ENCODE measurements at regions not wholly inside any gene's neighbourhood (a gene's known extent, or its start where the extent isn't known, plus 50 kb on each side); places are given as distances from the start of the nearest gene placed in this dataset.

DNA sequence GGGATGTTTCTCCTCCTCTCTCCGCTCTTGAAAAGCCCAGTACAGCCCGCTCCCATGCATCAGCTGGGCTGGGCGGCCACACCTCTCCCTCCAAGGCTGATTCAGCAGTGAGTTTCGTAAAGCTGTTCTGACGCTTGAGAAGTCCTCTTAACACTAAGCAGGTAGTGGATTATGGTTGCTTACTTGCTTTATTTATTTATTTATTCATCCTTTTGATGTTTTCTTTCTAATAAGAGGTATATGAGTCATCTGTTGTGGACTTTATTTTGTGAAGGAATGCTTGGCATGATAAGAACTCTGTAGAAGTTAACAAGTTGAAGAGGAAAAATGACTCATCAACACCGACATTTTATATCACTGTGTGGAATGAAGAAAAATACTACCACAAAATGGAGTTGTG lies 285.0 kb downstream of the SQOR start:
- TF ChIP-seq EZH2phosphoT487 (IDR thresholded peaks at IDR 0.05; ENCODE audit: borderline replicate concordance, low read length) (no peak), EZH2 (IDR thresholded peaks at IDR 0.05; ENCODE audit: low read length, unreplicated experiment) (no peak)
- TF ChIP-seq, protein P1, sequence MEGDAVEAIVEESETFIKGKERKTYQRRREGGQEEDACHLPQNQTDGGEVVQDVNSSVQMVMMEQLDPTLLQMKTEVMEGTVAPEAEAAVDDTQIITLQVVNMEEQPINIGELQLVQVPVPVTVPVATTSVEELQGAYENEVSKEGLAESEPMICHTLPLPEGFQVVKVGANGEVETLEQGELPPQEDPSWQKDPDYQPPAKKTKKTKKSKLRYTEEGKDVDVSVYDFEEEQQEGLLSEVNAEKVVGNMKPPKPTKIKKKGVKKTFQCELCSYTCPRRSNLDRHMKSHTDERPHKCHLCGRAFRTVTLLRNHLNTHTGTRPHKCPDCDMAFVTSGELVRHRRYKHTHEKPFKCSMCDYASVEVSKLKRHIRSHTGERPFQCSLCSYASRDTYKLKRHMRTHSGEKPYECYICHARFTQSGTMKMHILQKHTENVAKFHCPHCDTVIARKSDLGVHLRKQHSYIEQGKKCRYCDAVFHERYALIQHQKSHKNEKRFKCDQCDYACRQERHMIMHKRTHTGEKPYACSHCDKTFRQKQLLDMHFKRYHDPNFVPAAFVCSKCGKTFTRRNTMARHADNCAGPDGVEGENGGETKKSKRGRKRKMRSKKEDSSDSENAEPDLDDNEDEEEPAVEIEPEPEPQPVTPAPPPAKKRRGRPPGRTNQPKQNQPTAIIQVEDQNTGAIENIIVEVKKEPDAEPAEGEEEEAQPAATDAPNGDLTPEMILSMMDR (conservative IDR thresholded peaks at IDR 0.05; ENCODE audit: low read depth, low read length): no peak
- H3K9ac ChIP-seq (ENCODE audit: low read length): no peak overlapping the region
- ChIA-PET POLR2A (ENCODE audit: unreplicated experiment) (interaction anchor here (0.5 to 0.8 kb wide), 4 partner anchors 64 to 219 kb away, joined by 3 to 5 read pairs (median 3); no protein-coding TSS in a partner anchor), CTCF (no interaction called here)
- H3K27me3 ChIP-seq (ENCODE audit: low read length): no peaks in the 10 kb centered on the region
- peak overlapping the region; percentile 70 for H2AFZ ChIP-seq (ENCODE audit: low read length)
- no peak overlapping the region for H3K4me3 ChIP-seq (ENCODE audit: low read length)
- intact Hi-C loops (cut with micrococcal nuclease): loop anchor here (1.0 to 5.0 kb wide), 3 partner anchors 23 to 123 kb away; no protein-coding TSS in a partner anchor
- H3K79me2 ChIP-seq (ENCODE audit: low read length): no peaks in the 10 kb centered on the region
- H3K9me2 ChIP-seq (replicated peaks; ENCODE audit: low read length): no peaks in the 10 kb centered on the region
- DNase-seq (peak; percentile 88), ATAC-seq (peak; percentile 100)
- H3F3A ChIP-seq (ENCODE audit: low read length, unreplicated experiment): no peaks in the 10 kb centered on the region
- no peaks in the 10 kb centered on the region for H4K20me1 ChIP-seq (ENCODE audit: low read length)
- no peaks in the 10 kb centered on the region for H3K9me3 ChIP-seq (ENCODE audit: low read length)
- H3K36me3 ChIP-seq (ENCODE audit: low read depth, low read length): no peaks in the 10 kb centered on the region
- BruUV-seq (replicated peaks): no TSS peak
- peak overlapping the region; percentile 25; the same call in 1 of the 2 replicates for H3K4me2 ChIP-seq (ENCODE audit: low read length)
- peak overlapping the region; percentile 45 for H3K27ac ChIP-seq (ENCODE audit: low read length)
- H3K4me1 ChIP-seq (ENCODE audit: insufficient read depth, low read length): peaks cover 14% of the 10 kb centered on the region

DNA sequence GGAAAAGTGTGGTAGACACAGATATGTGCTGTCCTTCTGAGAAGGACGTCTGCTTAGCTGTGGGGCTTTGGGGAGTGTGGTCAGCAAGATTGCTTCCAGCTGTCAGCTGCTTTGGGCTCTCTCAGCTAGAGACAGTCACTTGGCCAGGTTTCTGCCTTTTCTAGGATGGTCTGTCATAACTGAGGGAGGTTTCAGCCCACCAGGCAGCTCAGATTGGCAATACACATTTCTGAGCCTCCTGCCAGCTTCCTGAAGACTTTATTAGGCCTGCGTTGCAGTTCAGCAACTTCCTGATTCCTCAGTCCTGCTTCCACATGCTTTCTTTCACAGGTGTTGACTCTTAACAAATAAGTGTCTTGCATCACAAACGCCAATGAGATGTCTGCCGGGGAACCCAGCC lies 286.5 kb downstream of the SQOR start:
- no peaks in the 10 kb centered on the region for H3K27me3 ChIP-seq (ENCODE audit: low read length)
- no TSS peak for BruUV-seq (replicated peaks)
- H3K9ac ChIP-seq (ENCODE audit: low read length): no peak overlapping the region
- POLR2A ChIA-PET (ENCODE audit: unreplicated experiment): no interaction called here
- no peaks in the 10 kb centered on the region for H3K36me3 ChIP-seq (ENCODE audit: low read depth, low read length)
- H3K4me3 ChIP-seq (ENCODE audit: low read length): no peak overlapping the region
- H2AFZ ChIP-seq (ENCODE audit: low read length): peak overlapping the region; percentile 79
- no peaks in the 10 kb centered on the region for H4K20me1 ChIP-seq (ENCODE audit: low read length)
- H3F3A ChIP-seq (ENCODE audit: low read length, unreplicated experiment): no peaks in the 10 kb centered on the region
- H3K4me2 ChIP-seq (ENCODE audit: low read length): no peak overlapping the region
- peaks cover 14% of the 10 kb centered on the region for H3K4me1 ChIP-seq (ENCODE audit: insufficient read depth, low read length)
- intact Hi-C loops (cut with micrococcal nuclease): loop anchor here (2.0 kb wide), 1 partner anchor 21 kb away; no protein-coding TSS in a partner anchor
- no peak for ATAC-seq
- no peak for TF ChIP-seq EZH2 (IDR thresholded peaks at IDR 0.05; ENCODE audit: low read length, unreplicated experiment)
- no peak for DNase-seq
- H3K9me3 ChIP-seq (ENCODE audit: low read length): no peaks in the 10 kb centered on the region
- no peaks in the 10 kb centered on the region for H3K79me2 ChIP-seq (ENCODE audit: low read length)
- H3K27ac ChIP-seq (ENCODE audit: low read length): no peak overlapping the region
- CTCF ChIA-PET: no interaction called here
- no peaks in the 10 kb centered on the region for H3K9me2 ChIP-seq (replicated peaks; ENCODE audit: low read length)

DNA sequence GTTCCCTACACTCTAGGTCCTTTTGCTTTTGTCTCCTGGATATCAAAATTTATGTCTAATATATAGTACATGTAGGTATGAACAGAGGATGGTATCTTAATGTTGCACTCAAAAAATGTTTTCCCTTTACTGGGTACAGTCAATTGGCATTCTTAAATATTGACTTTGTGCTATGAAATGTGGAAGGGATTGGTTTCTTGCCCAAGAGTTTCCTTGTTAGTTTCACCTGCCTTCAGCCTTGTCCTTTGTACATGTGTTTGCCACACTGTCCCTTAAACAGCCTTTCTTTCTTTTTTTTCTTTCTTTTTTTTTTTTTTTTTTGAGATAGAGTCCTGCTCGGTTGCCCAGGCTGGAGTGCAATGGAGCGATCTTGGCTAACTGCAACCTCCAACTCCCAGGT lies 287.1 kb downstream of the SQOR start:
- ChIA-PET CTCF (no interaction called here), POLR2A (ENCODE audit: unreplicated experiment) (no interaction called here)
- Histone ChIP-seq H2AFZ (ENCODE audit: low read length) (peak overlapping the region; percentile 79; the same call in 1 of the 2 replicates), H3F3A (ENCODE audit: low read length, unreplicated experiment) (no peaks in the 10 kb centered on the region), H3K27me3 (ENCODE audit: low read length) (no peaks in the 10 kb centered on the region), H3K9me2 (replicated peaks; ENCODE audit: low read length) (no peaks in the 10 kb centered on the region), H3K79me2 (ENCODE audit: low read length) (no peaks in the 10 kb centered on the region), H3K9ac (ENCODE audit: low read length) (no peak overlapping the region), H3K4me1 (ENCODE audit: insufficient read depth, low read length) (peaks cover 14% of the 10 kb centered on the region), H3K4me2 (ENCODE audit: low read length) (no peak overlapping the region), H3K36me3 (ENCODE audit: low read depth, low read length) (no peaks in the 10 kb centered on the region), H3K4me3 (ENCODE audit: low read length) (no peak overlapping the region), H3K27ac (ENCODE audit: low read length) (no peak overlapping the region), H4K20me1 (ENCODE audit: low read length) (no peaks in the 10 kb centered on the region), H3K9me3 (ENCODE audit: low read length) (no peaks in the 10 kb centered on the region)
- TF ChIP-seq, protein P1 (conservative IDR thresholded peaks at IDR 0.05; ENCODE audit: low read depth, low read length): no peak
- TF ChIP-seq EZH2phosphoT487 (IDR thresholded peaks at IDR 0.05; ENCODE audit: borderline replicate concordance, low read length) (no peak), EZH2 (IDR thresholded peaks at IDR 0.05; ENCODE audit: low read length, unreplicated experiment) (no peak)
- BruUV-seq (replicated peaks): no TSS peak
- DNase-seq: no peak
- intact Hi-C loops (cut with micrococcal nuclease): loop anchor here (2.0 kb wide), 1 partner anchor 21 kb away; no protein-coding TSS in a partner anchor
- no peak for ATAC-seq

Data from PC-3 (cell line).